DND-41 (cell line): ENCODE measurements at regions not wholly inside any gene's neighbourhood (a gene's known extent, or its start where the extent isn't known, plus 50 kb on each side); places are given as distances from the start of the nearest gene placed in this dataset.

Source experiments
- EZH2 ChIP-seq: IDR thresholded peaks from 3 replicates; pipeline ENCODE4 v1.6.1; 2012; ENCODE audit warnings: borderline replicate concordance, low read depth, mild to moderate bottlenecking, moderate library complexity, low read length, inconsistent platforms; ENCODE audit not compliant: severe bottlenecking
- TF ChIP-seq, protein P1 (sequence below): IDR thresholded peaks from 2 replicates; pipeline ENCODE4 v1.5.1; 2012; ENCODE audit warnings: borderline replicate concordance, low read length, moderate library complexity, mild to moderate bottlenecking; ENCODE audit not compliant: poor library complexity, severe bottlenecking; ENCODE audit errors: extremely low read depth

DNA sequence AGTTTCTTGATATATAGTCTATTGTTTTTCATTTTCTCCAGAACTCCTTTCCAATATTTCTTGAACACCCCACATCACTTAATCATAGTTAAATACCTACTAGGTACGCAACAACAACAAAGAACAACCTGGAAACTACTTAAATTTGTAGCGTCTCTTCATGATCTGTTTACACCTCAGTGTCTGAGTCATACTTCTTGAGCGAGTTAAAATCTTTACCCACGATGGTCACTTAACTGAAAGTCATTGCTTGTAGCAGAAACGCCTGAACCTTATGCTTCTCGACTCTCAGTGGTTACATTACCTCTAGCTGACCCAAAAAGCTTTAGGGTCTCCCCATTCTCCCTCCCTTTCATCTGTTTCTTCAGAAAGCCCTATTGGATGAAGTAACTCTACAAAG lies 131.3 kb downstream of the EN1 start:
- TF ChIP-seq EZH2: no peak
- TF ChIP-seq, protein P1, sequence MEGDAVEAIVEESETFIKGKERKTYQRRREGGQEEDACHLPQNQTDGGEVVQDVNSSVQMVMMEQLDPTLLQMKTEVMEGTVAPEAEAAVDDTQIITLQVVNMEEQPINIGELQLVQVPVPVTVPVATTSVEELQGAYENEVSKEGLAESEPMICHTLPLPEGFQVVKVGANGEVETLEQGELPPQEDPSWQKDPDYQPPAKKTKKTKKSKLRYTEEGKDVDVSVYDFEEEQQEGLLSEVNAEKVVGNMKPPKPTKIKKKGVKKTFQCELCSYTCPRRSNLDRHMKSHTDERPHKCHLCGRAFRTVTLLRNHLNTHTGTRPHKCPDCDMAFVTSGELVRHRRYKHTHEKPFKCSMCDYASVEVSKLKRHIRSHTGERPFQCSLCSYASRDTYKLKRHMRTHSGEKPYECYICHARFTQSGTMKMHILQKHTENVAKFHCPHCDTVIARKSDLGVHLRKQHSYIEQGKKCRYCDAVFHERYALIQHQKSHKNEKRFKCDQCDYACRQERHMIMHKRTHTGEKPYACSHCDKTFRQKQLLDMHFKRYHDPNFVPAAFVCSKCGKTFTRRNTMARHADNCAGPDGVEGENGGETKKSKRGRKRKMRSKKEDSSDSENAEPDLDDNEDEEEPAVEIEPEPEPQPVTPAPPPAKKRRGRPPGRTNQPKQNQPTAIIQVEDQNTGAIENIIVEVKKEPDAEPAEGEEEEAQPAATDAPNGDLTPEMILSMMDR: no peak
